ENCODE measurements at regions not wholly inside any gene's neighbourhood (a gene's known extent, or its start where the extent isn't known, plus 50 kb on each side); places are given as distances from the start of the nearest gene placed in this dataset.

DNA sequence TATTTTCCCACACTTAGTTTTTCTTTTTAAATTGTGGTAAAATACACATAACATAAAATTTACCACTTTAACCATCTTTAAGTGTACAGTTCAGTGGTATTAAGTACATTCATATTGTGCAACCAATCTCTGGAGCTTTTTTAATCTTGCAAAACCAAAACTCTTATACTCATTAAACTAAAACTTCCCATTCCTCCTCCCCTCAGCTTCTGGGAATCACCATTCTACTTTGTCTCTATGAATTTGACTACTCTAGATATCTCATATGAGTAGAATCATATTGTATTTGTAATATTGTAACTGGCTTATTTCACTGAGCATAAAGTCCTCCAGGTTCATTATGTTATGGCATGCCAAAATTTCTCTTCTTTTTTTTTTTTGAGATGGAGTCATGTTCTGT, 86.4 kb upstream of the JAZF1 start:
- no peaks in the 10 kb centered on the region for H3K36me3 ChIP-seq (ENCODE audit: control insufficient read depth, low read depth, low read length)
- peaks cover 12% of the 10 kb centered on the region for H3K4me1 ChIP-seq (ENCODE audit: control insufficient read depth, low read depth, low read length)
- no peak overlapping the region for H3K27ac ChIP-seq (ENCODE audit: low read length)
- H3K27me3 ChIP-seq (ENCODE audit: control insufficient read depth, insufficient read depth, low read length): no peaks in the 10 kb centered on the region
- no peak overlapping the region for H3K9ac ChIP-seq (ENCODE audit: low read length)
- H3K4me3 ChIP-seq (ENCODE audit: low read length): no peak overlapping the region
- no peaks in the 10 kb centered on the region for H3K9me3 ChIP-seq (ENCODE audit: control insufficient read depth, low read depth, low read length)

DNA sequence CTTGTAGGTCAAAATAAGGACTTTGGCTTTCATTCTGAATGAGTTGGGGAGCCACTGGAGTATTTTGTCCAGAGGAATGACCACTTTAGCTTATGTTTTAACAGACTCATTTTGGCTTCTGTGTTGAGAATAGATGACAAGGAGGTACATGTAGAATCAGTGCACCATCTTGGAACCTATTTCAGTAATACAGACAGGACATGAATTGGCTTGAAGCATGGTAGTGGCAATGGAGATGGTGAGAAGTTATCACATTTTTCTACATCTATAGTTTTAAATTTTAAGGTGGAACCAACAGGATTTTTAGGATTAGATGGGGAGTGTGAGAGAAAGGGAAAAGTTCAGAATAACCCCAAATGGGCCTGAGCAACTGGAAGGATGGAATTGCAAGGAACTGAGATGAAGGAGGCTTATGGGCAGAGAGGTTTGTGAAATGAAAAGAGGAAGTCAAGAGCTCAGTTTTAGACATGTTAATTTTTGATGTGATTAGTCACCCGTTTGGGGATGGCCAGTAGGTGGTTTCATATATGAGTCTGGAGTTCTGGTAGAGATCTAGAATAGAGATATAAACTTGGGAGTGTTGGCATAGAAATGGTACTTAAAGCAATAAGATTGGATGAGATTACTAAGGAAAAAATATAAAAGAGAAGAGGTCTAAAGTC, 89.2 kb upstream of the JAZF1 start:
- Histone ChIP-seq H3K4me3 (ENCODE audit: low read length) (no peak overlapping the region), H3K27me3 (ENCODE audit: control insufficient read depth, insufficient read depth, low read length) (no peaks in the 10 kb centered on the region), H3K36me3 (ENCODE audit: control insufficient read depth, low read depth, low read length) (no peaks in the 10 kb centered on the region), H3K4me1 (ENCODE audit: control insufficient read depth, low read depth, low read length) (peaks cover 16% of the 10 kb centered on the region), H3K27ac (ENCODE audit: low read length) (no peak overlapping the region), H3K9ac (ENCODE audit: low read length) (no peak overlapping the region), H3K9me3 (ENCODE audit: control insufficient read depth, low read depth, low read length) (no peaks in the 10 kb centered on the region)

DNA sequence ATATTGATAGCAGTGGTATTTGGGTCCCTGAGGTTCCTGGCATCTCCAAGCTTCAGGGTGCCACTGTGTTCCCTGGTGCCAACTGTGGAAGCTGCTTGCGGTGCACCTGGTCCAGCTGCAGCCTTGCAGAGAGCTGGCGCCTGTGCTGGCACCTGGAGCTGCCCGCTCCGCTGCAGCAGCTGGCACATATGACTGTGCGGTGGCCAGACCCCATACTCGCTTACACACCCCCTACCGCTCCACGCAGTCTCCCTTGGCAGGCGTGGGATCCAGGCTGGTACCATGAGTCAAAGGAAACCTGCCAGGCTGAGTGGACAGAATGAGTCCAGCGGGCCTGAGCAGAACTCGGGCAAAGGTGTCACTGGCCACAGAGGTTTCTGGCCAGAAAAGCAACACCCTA, 89.9 kb upstream of the JAZF1 start:
- H3K36me3 ChIP-seq (ENCODE audit: control insufficient read depth, low read depth, low read length): no peaks in the 10 kb centered on the region
- H3K27me3 ChIP-seq (ENCODE audit: control insufficient read depth, insufficient read depth, low read length): no peaks in the 10 kb centered on the region
- H3K9me3 ChIP-seq (ENCODE audit: control insufficient read depth, low read depth, low read length): no peaks in the 10 kb centered on the region
- H3K27ac ChIP-seq (ENCODE audit: low read length): no peak overlapping the region
- no peak overlapping the region for H3K4me3 ChIP-seq (ENCODE audit: low read length)
- H3K9ac ChIP-seq (ENCODE audit: low read length): no peak overlapping the region
- peaks cover 14% of the 10 kb centered on the region for H3K4me1 ChIP-seq (ENCODE audit: control insufficient read depth, low read depth, low read length)

DNA sequence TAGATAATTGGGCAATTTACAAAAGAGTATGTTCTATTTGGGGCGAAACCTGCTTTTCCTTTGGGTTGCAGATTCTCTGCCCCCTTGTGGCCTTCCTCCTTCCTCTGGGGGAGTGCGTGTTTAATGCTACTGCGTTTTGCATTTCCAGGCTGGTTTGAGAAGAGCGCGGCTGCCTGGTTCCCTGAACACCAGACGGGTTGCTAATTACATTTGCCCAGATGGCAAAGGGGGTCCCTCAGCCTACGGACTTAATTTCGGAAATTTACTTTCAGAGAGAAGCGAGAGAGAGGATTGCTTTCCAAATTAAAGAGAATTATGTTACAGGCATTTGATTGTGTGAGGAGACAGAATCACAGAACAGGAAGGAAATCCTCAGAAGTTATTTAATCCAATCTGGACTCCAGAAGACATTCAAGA, 91.9 kb upstream of the JAZF1 start:
- H3K36me3 ChIP-seq (ENCODE audit: control insufficient read depth, low read depth, low read length): no peaks in the 10 kb centered on the region

DNA sequence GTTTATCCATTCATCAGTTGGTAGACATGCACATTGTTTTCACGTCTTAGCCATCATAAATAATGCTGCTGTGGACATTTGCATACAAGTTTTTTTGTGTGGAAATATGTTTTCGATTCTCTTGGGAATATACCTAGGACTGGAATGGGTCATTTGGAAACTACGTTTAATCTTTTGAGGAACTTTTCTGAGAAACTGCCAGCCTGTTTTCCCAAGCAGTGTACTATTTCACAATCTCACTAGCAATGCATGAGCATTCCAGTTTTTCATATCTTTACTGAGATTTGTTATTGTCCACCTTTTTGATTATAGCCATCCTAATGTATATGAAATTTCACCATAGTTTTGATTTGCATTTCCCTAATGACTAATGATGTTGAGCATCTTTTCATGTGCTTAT, 95.7 kb upstream of the JAZF1 start:
- H3K27me3 ChIP-seq (ENCODE audit: control insufficient read depth, insufficient read depth, low read length): no peaks in the 10 kb centered on the region
- H3K27ac ChIP-seq (ENCODE audit: low read length): no peak overlapping the region
- peaks cover 14% of the 10 kb centered on the region for H3K4me1 ChIP-seq (ENCODE audit: control insufficient read depth, low read depth, low read length)
- no peaks in the 10 kb centered on the region for H3K36me3 ChIP-seq (ENCODE audit: control insufficient read depth, low read depth, low read length)
- no peaks in the 10 kb centered on the region for H3K9me3 ChIP-seq (ENCODE audit: control insufficient read depth, low read depth, low read length)
- no peak overlapping the region for H3K4me3 ChIP-seq (ENCODE audit: low read length)
- no peak overlapping the region for H3K9ac ChIP-seq (ENCODE audit: low read length)

More for the DNA sequence above, 91.9 kb upstream of the JAZF1 start:
- no peak overlapping the region for H3K9ac ChIP-seq (ENCODE audit: low read length)
- H3K27me3 ChIP-seq (ENCODE audit: control insufficient read depth, insufficient read depth, low read length): no peaks in the 10 kb centered on the region
- H3K9me3 ChIP-seq (ENCODE audit: control insufficient read depth, low read depth, low read length): no peaks in the 10 kb centered on the region
- no peak overlapping the region for H3K4me3 ChIP-seq (ENCODE audit: low read length)
- no peak overlapping the region for H3K27ac ChIP-seq (ENCODE audit: low read length)
- H3K4me1 ChIP-seq (ENCODE audit: control insufficient read depth, low read depth, low read length): peaks cover 14% of the 10 kb centered on the region

DNA sequence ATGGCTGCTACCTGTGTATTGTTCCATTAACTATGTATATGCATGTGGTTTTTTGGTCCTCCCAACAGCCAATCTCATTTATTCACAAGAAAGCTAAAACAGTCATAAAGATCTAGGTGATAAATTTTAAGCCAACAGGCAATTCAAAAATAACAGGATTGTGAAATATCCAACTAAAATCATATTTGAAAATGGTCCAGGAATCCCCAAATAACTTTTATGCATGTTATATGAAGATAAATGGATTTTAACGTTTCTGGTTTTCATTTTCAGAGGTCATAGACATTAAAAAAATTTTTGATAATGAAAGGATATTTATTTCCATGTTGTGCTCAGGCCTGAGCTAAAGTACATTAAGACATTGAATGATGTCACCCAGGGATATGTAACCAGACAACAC, 96.8 kb upstream of the JAZF1 start:
- peaks cover 4% of the 10 kb centered on the region for H3K4me1 ChIP-seq (ENCODE audit: control insufficient read depth, low read depth, low read length)
- no peaks in the 10 kb centered on the region for H3K27me3 ChIP-seq (ENCODE audit: control insufficient read depth, insufficient read depth, low read length)
- H3K9me3 ChIP-seq (ENCODE audit: control insufficient read depth, low read depth, low read length): no peaks in the 10 kb centered on the region
- H3K36me3 ChIP-seq (ENCODE audit: control insufficient read depth, low read depth, low read length): no peaks in the 10 kb centered on the region
- H3K4me3 ChIP-seq (ENCODE audit: low read length): no peak overlapping the region
- no peak overlapping the region for H3K9ac ChIP-seq (ENCODE audit: low read length)
- H3K27ac ChIP-seq (ENCODE audit: low read length): no peak overlapping the region

DNA sequence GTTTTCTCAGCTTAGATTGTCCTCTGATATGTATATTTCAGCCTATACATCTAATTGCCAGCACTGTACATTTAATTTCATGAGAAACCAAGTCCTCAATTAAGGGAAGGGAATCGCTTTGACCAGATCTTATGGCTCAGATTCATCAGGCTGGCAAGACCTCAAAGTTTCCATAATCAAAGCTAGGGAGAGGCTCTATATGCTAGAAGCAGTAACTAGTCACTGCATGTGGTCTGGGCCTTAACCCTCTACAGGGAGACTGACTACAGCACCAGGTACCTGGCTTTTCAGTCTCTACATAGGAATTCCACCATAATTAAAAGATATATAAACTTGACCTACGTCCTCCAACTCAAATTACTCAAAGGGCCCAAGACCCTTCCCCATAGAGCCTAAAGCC, 97.4 kb upstream of the JAZF1 start:
- Histone ChIP-seq H3K27ac (ENCODE audit: low read length) (no peak overlapping the region), H3K27me3 (ENCODE audit: control insufficient read depth, insufficient read depth, low read length) (no peaks in the 10 kb centered on the region), H3K9ac (ENCODE audit: low read length) (no peak overlapping the region), H3K36me3 (ENCODE audit: control insufficient read depth, low read depth, low read length) (no peaks in the 10 kb centered on the region), H3K9me3 (ENCODE audit: control insufficient read depth, low read depth, low read length) (no peaks in the 10 kb centered on the region), H3K4me1 (ENCODE audit: control insufficient read depth, low read depth, low read length) (no peaks in the 10 kb centered on the region), H3K4me3 (ENCODE audit: low read length) (no peak overlapping the region)

DNA sequence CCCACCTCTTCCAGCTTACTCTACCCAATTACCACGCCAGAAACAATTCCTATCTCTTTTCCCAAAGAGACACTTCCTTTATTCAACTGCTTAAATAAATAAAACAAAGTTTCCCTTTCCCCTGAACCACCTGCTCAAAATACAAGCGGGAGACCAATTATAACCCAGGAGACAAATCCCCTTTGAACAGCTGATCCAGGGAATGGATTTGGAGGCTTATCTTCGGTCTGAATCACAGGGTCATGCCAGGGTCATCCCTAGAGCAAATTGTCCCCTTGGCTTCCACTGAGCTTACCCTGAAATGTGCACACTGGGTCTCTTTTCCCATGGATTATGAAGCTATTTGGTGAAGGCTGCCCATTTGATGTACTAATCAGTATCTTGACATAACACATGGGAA, 99.9 kb upstream of the JAZF1 start:
- Histone ChIP-seq H3K27me3 (ENCODE audit: control insufficient read depth, insufficient read depth, low read length) (no peaks in the 10 kb centered on the region), H3K4me1 (ENCODE audit: control insufficient read depth, low read depth, low read length) (no peaks in the 10 kb centered on the region), H3K27ac (ENCODE audit: low read length) (no peak overlapping the region), H3K9me3 (ENCODE audit: control insufficient read depth, low read depth, low read length) (no peaks in the 10 kb centered on the region), H3K4me3 (ENCODE audit: low read length) (no peak overlapping the region), H3K9ac (ENCODE audit: low read length) (no peak overlapping the region), H3K36me3 (ENCODE audit: control insufficient read depth, low read depth, low read length) (no peaks in the 10 kb centered on the region)

DNA sequence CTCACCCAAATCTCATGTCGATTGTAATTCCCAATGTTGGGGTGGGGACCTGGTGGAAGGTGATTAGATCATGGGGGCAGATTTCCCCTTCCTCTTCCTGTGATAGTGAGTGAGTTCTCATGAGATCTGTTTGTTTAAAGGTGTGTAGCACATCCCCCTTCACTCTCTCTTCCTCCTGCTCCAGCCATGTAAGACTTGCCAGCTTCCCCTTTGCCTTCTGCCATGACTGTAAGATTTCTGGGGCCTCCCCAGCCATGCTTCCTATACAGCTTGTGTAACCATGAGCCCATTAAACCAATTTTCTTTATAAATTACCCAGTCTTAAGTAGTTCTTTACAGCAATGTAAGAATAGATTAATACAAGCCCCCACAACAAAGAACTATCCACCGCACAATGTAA, 109.9 kb upstream of the JAZF1 start:
- Histone ChIP-seq H3K4me3 (ENCODE audit: low read length) (no peak overlapping the region), H3K9me3 (ENCODE audit: control insufficient read depth, low read depth, low read length) (no peaks in the 10 kb centered on the region), H3K4me1 (ENCODE audit: control insufficient read depth, low read depth, low read length) (peaks cover 47% of the 10 kb centered on the region), H3K27ac (ENCODE audit: low read length) (no peak overlapping the region), H3K36me3 (ENCODE audit: control insufficient read depth, low read depth, low read length) (no peaks in the 10 kb centered on the region), H3K27me3 (ENCODE audit: control insufficient read depth, insufficient read depth, low read length) (no peaks in the 10 kb centered on the region), H3K9ac (ENCODE audit: low read length) (no peak overlapping the region)

DNA sequence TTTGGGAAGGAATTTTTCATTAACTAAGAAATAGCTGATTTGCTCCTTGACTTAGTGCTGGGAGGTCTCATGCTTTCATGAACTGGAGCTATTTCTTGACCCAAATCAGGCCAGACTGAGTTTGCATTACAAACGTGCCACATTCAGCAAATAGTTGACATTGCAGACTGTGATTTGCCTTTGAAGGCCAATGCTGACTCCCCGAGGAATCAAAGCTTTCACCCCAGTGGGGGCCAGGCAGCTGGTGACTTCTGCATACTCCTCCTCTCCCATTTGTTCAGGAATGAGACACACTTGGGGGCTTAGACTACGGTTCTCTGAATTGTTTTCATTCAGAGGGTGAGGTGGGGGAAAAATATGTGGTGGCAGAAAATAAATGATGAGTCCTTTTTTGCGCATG, 111.0 kb upstream of the JAZF1 start:
- Histone ChIP-seq H3K27me3 (ENCODE audit: control insufficient read depth, insufficient read depth, low read length) (no peaks in the 10 kb centered on the region), H3K27ac (ENCODE audit: low read length) (peak overlapping the region; percentile 36), H3K36me3 (ENCODE audit: control insufficient read depth, low read depth, low read length) (no peaks in the 10 kb centered on the region), H3K4me3 (ENCODE audit: low read length) (peak overlapping the region; percentile 12), H3K9me3 (ENCODE audit: control insufficient read depth, low read depth, low read length) (no peaks in the 10 kb centered on the region), H3K4me1 (ENCODE audit: control insufficient read depth, low read depth, low read length) (peaks cover 47% of the 10 kb centered on the region), H3K9ac (ENCODE audit: low read length) (no peak overlapping the region)

DNA sequence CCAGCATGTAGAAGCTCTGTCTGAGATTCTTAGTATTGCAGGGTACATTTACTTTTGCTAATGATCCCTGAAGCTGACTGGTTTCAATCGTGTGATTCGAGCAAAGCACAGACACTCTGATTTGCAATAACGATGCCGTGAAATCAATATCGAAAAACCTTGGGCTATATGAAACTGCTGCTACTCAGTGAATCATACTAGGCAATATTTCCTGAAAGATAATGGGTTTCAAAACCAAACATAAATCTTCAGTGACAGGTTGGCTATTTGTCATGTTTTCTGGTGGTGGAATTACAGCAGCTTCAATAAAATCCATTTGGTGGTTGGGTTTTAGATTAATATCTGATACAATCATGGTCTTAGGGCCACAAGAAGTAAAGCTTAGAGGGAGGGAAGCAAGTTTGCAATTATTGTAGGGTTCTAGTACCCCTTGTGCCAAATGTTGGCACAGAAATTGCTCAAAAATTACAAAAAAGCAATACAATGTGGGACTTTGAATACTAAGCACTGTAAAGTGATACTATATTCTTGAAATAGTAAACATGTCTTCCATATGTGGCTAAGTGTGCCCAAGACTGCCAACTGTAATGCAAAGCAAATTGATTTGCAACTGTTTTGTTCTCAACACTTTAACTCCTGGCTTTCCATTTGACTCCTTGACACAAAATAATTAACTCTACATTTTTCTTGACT, 112.4 kb upstream of the JAZF1 start:
- Histone ChIP-seq H3K4me1 (ENCODE audit: control insufficient read depth, low read depth, low read length) (peaks cover 47% of the 10 kb centered on the region), H3K27ac (ENCODE audit: low read length) (peak overlapping the region; percentile 40)

DNA sequence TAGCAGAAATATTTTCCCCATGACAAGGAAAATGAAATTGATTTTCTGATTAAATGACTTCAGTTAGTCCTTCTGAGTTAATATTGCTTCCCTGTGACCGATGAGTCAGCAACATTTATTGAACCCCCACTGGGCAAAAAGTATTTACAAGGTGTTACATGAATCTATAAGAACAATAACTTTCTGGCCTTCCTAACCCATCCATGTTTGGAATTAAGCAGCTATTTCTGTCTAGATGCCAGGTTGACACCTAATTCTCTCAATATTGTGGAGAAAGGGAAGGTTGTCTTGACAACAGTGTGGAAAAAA, 112.9 kb upstream of the JAZF1 start:
- H3K36me3 ChIP-seq (ENCODE audit: control insufficient read depth, low read depth, low read length): no peaks in the 10 kb centered on the region
- peak overlapping the region; percentile 12 for H3K4me3 ChIP-seq (ENCODE audit: low read length)
- H3K9ac ChIP-seq (ENCODE audit: low read length): no peak overlapping the region
- peaks cover 47% of the 10 kb centered on the region for H3K4me1 ChIP-seq (ENCODE audit: control insufficient read depth, low read depth, low read length)
- peak overlapping the region; percentile 40 for H3K27ac ChIP-seq (ENCODE audit: low read length)
- no peaks in the 10 kb centered on the region for H3K27me3 ChIP-seq (ENCODE audit: control insufficient read depth, insufficient read depth, low read length)
- H3K9me3 ChIP-seq (ENCODE audit: control insufficient read depth, low read depth, low read length): no peaks in the 10 kb centered on the region

More for the DNA sequence above, 112.4 kb upstream of the JAZF1 start:
- Histone ChIP-seq H3K4me3 (ENCODE audit: low read length) (peak overlapping the region; percentile 12), H3K9ac (ENCODE audit: low read length) (no peak overlapping the region), H3K27me3 (ENCODE audit: control insufficient read depth, insufficient read depth, low read length) (no peaks in the 10 kb centered on the region), H3K36me3 (ENCODE audit: control insufficient read depth, low read depth, low read length) (no peaks in the 10 kb centered on the region), H3K9me3 (ENCODE audit: control insufficient read depth, low read depth, low read length) (no peaks in the 10 kb centered on the region)
